Fibroblast of skin of right quadriceps (primary cell): ENCODE measurements at regions not wholly inside any gene's neighbourhood (a gene's known extent, or its start where the extent isn't known, plus 50 kb on each side); places are given as distances from the start of the nearest gene placed in this dataset.

Experiments used
- DNase-seq: peaks from one replicate; pipeline ENCODE4 v3.0.0-alpha.2; 2013

DNA sequence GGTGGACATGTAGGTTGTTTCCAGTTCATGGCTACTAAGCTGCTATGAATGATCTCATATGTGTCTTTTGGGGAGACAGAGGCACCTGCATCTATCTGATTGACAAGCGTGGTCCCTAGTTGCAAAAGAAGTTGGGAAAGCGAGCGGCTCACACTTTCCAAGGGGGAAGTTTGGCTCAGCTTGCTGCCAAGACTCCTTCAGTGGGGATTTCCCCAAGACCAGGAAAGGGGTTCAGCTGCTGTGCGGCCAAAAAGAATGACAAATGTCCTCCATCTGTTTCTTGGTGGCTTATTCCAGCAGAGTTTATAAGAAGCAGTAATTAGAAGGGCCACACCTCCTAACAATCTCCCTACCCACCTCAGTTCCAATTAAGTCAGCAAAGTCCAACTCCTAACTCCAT is 128.5 kb upstream of the GALNT2 start:
- no peak for DNase-seq

DNA sequence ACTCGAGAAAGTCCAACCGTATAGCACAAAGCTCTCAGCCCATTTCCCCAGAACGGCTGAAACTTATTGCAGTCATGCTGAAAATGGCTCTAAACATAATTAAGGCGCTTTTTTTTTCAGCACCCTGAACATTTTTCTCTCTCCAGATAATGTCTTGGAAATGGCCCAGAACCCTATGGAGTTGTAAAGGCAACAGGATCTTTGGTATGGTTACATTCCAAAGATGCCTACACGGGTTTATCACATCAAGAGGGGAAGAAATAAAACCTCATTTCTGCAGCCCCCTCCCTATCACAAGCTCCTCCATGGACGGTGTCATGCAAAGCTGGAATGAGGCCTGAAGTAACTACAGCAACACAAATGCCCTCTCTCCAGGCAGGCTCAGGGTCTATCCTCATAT is 126.4 kb upstream of the GALNT2 start:
- DNase-seq: peak; percentile 92

DNA sequence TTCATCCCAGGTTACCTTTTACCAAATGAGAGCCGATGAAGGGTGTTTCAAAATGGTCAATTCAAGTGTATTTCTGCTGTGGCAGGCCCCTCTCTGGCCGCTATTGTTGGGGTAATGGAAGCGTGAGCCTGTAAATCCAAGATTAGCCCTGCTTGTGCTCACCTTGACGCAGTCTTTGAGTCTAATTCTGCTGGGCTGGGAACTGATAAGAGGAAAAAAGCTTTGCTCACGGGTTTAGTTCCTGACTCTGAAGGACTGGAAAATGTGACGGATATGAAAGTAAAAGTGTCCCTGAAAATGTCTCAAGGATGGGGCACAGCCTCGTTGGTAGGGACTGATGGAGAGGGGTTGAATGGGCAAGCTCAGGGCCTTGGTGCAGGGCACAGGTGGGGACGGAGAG is 125.9 kb upstream of the GALNT2 start:
- DNase-seq: no peak

DNA sequence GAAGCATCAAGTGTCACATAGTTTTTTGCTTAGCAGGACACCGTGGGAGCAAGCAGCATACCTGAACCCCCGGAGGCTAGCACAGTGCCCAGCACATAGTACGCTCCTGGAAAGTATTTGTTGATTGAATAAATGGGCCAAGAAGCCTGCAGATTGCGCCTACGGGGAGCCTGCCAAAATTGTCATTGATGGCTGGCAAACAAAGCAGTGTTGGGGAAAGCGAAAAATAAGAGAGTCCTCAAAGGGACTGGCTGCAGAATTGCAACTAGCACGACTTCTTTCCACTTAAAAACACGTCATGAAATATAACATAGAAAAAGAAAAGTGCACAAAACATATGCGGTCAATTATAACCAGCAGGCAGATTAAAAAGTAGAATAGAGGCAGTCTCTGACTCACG is 125.2 kb upstream of the GALNT2 start:
- no peak for DNase-seq

DNA sequence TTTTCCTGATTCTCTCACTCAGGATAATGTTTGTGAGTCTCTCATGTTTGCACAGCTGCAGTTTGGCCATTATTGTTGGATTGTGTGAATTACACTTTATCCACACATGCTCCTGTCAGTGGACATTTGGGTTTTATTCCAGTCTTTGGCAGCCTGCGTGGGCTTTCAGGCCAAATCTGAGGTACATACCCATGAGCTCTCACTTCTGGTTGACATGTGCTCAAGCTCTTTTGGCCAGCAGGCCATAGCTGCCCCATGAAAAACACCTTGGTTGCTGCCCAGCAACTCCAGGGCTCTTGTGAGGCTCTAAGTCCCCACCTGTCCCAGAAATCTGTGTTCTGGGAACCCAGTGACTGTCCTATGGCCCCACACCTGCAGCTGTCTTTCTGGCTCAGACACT is 124.5 kb upstream of the GALNT2 start:
- no peak for DNase-seq

DNA sequence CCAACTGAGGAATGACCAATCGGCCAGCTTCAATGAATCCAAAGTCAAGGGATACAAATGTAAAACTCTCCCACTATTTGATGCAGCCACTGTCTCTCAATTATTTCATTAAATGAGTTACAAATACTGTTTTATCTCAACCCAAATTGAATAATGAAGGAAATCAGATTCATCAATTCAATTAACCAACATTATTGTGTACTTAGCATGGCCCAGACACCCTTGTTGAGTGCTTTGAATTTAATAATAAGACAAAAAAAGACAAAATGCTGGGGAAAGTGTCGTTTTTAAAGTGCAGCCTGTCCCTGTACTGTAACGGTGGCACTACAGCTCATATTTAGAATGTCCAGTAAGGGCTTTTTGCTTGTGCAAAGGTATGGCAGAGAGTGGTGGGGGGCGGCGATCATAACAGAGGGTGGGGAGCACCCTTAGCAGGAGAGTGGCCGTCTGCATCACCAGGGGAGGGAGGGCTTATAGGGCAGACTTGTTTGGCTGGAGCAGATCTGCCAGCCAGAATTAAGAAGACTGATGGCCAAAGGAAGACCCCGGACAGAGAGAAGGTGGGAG is 123.8 kb upstream of the GALNT2 start:
- no peak for DNase-seq

DNA sequence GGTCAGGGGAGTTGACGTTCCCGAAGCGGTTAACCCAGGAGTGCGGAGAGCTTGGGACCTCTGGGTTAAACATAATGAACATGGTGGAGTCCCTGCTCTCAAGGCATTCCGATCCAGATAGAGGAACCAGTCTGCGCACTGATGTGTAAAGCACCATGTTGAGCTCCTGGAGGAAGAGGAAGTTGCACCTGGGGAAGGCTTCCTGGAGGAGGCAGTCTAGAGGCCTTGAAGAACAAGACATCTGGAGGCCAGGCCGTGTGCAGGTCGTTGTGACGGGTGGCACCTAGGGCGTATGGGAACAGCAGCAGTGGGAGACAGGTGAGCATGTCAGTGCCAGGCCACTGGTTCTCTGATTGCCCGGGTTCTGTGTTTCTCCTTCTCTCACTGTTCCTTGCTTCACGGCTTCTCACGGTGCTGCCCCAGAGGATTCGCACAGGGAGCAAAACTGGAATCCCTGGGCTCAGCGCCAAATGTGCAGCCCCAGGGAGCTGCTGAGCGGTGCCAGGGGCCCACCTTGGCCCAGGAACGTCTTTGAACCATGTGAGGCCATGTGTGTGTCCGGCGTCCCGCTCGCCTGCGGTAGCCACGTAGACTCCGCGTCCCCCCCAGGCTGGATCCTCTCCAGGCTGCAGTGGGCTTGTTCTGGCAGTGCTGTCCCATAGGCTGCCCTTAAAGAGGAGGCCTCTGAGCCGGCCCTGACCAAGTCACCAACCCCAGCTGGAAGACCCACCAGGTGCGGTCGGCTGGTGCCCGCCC is 122.9 kb upstream of the GALNT2 start:
- no peak for DNase-seq

DNA sequence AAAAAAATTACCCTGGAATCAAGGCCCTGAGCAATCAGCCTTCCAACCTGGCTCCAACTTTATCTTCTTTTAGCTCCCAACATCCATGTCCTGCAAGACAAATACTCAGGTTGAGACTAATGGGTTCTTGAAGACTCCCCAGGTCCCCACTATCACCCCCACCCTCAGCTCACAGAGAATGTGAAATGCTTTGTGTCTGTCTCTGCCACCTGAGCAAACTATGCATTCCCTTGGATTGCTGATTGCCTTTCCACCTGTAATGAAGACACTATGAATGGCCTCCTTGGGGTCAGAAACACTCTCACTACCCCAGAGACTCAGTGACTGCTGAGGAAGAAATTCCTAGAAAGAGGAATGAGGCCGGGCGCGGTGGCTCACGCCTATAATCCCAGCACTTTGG is 121.2 kb upstream of the GALNT2 start:
- DNase-seq: no peak

DNA sequence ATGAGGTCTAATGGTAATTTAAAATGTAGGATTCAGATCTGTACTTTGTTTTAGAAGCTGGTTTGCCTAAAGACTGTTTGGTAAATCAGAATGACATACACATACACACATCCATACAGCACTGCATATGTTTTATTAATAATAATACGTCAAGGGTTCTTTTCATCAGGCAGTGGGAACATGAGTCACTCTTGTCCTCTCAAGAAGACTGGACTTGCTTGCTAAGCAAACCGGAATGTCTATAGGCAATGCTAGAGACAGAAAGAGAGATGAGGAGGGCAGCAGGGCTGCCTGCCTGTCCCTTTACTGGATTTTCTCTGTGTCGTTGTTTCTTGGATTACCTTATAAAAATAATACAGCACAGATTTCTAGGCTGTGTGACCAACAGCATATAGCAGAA is 119.1 kb upstream of the GALNT2 start:
- peak; percentile 34 for DNase-seq

DNA sequence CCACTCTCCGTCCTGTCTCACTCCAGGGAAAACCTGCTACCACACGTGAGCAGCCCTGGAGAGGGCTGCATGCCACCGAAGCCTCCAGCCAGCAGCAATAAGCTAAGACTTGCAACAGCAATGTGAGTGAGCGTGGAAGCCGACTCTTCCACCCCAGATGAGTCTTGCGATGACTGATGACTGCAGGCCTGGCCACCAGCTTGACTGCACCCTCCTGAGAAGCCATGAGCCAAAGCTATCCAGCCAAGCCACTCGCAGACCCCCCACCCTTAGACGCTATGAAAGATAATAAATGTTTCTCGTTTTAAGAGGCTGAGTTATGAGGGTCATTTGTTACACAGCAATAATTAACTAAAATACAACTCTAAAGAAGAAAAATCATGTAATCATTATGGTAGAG is 118.6 kb upstream of the GALNT2 start:
- no peak for DNase-seq

DNA sequence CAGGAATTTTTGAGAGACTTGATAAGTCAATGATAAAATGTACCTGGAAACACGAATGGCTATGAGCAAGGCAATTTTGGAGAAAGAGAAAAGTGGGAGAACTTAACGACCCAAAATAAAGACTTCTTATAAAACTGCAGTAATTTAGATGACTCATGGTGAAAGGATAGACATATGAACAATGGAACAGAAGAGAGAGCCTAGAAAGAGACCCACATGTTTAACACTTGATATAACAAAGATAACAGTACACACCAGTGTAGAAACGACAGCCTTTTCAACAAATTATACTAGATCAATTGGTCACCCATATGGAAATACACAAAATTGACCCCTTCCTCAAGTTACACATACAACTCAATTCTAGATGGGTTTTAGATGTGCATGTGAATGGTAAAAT is 117.5 kb upstream of the GALNT2 start:
- no peak for DNase-seq

DNA sequence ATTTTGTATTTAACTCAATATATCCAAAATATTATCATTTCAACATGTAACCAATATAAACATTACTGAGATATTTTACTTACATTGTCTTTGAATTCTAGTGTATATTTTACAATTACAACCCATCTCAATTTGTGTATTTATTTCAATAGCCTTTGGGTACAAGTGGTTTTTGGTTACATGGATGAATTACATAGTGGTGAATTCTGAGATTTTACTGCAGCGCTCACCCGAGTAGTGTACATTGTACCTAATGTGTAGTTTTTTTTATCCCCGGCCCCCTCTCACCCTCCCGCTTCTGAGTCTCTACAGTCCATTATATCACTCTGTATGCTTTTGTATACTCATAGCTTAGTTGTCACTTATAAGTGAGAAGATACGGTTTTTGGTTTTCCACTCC is 117.0 kb upstream of the GALNT2 start:
- DNase-seq: no peak

DNA sequence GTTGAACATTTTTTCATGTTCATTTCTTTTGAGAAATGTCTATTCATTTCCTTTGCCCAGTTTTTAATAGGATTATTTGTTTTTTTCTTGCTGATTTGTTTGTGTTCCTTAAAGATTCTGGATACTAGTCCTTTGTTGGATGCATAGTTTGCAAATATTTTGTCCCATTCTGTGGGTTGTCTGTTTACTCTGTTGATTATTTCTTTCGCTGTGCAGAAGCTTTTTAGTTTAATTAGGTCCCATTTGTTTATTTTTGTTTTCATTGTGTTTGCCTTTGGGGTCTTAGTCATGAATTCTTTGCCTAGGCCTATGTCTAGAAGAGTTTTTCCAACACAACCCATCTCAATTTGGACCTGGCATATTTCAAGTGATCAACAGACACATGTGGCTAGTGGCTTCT is 116.1 kb upstream of the GALNT2 start:
- DNase-seq: no peak

DNA sequence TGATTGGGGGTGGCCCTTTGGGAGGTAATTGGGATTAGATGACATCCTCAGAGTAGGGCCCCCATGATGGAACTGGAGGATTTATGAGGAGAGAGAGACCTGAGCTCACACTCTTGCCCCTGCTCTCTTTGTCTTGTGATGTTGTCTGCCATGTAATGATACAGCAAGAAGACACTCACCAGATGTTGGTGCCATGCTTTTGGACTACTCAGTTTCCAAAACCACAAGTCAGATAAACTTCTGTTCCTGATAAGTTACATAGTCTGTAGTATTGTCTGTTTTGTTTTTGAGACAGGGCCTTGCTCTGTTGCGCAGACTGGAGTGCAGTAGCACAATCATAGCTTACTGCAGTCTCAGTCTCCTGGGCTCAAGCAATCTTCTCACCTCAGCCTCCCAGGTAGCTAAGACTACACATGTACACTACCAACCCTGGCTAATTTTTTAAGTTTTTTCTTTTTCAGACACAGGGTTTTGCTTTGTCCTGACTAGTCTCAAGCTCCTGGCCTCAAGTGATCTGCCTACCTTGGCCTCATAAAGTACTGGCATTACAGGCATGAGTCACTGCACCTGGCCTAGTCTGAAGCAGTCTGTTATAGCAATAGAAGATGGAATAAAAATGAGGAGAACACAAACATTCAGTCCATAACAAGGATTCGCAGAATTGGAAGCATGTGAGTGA is 115.0 kb upstream of the GALNT2 start:
- no peak for DNase-seq

DNA sequence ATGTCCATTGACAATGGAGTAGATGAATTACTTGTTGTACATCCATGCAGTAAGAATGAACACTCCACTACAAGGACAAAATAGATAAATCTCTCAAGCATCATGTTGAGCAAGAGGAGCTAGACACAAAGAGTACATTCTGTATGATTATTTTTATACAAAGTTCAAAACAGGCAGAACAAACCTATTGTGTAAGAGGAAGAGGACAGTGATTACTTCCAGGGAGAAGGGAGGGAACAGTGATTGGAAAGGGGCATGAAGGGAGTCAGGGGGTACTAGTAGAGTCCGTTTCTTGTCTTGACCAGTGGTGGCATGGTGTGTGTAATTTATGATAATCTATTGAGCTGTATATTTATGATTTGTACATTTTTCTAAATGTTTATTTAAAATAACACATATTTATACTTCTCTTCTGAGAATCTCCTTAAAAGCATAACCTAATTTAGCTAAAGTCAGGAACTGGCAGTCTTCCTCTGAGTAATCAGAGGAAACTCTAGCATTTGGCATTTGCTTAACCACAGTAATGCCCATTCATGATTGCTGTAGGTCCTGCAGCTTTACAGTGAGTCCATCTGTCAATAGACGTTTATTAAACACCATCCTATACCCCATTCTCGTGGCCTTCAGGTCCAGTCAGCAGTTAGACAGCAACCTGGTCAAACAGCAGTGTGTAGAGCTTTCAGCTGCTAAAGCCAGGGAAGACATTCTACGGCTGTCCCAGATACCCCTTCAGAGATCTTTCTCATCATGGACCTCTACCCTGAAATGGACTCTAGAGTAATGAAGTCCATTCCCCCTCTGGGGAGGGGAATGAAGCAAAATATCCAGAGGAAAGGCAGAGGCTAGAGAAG is 114.1 kb upstream of the GALNT2 start:
- no peak for DNase-seq

DNA sequence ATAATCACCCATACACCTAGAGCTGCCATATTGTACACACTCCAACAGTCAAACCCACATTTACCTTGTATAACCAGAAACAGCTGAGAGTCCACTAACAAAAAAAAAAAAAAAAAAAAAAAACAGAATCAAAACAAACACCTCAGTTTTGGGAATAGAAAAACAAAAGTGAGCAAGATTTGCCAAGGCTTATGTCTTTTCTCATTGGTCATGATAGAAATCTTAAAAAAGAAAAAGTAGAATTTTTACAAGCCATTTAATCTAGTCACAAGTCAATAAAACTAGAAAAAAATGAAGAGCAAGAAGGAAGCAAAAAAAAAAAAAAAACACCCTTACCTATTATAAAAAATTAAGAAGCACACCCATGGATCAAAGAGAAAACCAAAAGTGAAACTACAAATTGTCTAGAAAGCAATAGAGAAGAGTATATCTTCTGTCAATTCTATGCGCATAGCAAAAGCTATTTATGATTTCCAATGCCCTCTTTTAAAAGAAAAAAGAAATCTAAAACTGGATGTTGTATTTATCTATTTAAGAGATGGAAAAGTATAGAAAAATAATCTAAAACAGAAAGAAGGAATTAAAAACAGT is 113.2 kb upstream of the GALNT2 start:
- DNase-seq: no peak

DNA sequence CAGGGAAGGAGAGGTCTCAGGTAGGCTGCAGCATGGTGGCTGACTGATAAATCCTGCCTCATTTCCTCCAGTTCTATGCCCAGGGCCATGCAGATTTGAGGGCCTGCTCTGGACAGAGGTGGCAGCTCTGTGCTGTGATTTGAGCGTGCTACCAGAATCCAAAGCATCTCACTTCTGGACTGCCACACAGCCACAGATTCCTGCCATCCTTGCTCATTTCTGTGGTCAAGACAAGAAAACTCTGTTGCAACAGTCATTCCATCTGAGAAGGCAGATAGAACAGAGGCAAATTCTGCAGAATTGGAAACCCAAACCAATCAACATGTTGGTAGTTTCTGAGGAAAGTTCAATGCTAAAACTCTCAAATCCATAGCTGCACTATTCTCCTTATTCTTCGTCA is 102.8 kb upstream of the GALNT2 start:
- no peak for DNase-seq

DNA sequence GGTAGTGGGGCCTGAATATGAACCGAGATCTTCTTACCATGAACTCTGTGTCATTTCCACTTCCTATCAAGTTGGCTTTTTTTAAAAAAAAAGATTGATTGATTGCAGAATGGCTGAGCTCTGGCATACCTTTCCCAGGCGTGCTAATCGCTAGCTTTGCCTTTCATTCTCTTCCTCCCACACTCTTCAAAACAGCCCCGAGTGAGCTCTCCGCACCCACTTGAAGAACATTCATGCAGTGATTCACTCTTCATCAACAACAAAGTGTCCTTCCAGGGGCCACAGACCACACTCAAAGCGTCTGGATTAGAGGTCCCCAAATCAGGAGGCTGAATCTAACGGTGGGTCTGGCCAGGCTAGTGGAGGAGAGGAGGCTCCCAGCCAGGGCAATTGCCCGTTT is 96.3 kb upstream of the GALNT2 start:
- no peak for DNase-seq

DNA sequence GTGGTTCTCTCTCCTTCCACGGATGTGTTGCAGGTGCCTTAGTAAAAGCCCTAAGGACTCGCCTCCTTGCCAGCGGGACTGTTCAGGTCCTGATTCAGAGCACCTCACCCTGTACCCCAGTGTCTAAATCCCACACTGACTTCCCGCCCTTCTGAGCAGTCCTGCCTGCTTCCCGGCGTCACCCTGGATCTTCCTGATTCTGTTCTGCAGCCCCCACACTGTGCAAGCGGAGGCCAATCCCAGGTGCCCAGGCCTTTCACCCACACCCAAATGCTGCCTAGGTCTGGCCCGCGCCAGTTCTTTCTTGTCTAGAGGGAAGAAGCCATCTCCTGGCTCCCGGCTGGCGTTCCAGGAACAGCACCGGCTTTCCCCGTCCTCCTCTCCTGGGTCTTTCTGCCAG is 95.9 kb upstream of the GALNT2 start:
- DNase-seq: no peak

DNA sequence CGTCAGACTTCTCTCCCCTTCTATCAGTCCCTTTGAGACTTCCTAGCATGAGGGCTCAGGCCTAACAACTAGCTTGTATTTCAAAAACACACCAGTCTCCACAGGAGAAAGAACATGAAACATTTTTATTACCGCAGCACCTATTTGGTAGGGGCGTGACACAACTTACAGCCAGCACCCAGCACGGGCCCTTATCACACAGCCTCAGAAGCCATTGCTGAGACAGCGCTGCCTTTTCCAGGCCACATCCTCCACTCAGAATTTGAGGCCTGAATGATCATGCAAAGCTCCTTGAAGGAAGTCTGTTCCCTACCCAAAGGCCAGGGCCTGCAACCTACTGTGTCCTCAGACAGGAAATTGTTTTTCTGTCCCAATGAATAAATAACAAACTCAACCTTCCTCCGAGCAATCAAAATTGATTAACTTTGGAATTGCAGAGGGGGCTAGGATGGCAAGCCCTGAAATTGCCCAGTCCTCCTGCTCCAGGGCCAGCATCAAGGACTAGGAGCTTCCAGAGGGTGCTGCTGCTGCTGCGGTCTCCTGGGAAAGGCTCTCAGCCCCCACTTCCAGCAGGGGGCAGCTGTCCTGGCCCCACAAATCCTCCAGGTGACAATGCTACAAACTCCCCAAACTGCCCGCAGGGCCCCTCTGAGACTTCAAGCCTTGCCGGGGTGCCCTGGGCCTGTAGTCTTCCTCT is 94.3 kb upstream of the GALNT2 start:
- no peak for DNase-seq

DNA sequence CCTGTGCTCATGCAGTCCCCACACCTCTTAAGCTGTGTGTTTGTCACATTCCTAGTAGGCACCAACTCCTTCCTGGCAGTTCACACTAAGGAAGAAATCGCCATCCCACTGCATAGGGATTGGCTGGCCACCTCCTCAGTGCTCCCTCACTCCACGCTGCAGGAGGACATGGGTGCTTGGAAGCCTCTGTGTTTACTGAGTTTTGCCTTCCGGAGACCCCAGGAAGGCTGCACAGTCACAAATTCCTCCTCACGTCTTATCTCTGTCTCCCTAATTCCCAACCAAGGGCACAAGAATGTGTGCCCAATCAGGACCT is 93.8 kb upstream of the GALNT2 start:
- no peak for DNase-seq

DNA sequence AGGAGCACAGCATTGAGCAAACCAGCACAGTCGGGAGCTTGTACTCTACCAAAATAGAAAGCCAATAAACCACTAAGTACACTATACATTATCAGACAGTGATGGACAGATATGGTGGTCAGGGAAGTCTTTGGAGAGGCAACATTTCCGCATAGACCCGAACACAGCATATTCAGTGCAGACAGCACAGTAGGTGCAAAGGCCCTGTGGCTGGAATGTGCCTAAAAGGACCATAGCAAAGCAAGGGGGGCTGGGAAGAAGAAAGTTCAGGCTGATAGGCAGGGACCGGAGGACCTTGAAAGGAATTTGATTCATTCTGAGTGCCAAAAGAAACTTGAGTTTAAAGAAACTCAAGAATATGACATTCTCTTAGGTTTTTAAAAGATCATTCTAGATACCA is 92.0 kb upstream of the GALNT2 start:
- no peak for DNase-seq

DNA sequence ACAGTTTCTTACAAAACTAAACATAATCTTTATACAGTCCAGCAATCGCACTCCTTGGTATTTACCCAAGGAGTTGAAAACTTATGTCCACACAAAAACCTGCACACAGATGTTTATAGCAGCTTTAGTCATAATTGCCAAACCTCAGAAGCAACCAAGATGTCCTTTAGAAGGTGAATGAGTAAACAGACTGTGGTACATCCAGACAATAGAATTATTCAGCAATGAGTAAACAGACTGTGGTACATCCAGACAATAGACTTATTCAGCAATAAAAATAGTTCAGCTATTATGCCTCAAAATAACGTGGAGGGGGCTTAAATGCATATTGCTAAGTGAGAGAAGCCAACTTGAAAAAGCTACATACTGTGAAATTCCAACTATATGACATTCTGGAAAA is 87.0 kb upstream of the GALNT2 start:
- no peak for DNase-seq
